HG02870 (cell line): ENCODE measurements at regions not wholly inside any gene's neighbourhood (a gene's known extent, or its start where the extent isn't known, plus 50 kb on each side); places are given as distances from the start of the nearest gene placed in this dataset.

Experiments
- ATAC-seq: cut with Tn5 transposase; IDR thresholded peaks from one replicate; pipeline ENCODE4 v1.9.1; 2021; ENCODE audit warnings: mild to moderate bottlenecking, moderate library complexity; ENCODE audit not compliant: unreplicated experiment

GRCh38 chr6:133688705-133689492 is 200.0 kb upstream of the TCF21 start:
- no peak for ATAC-seq

DNA sequence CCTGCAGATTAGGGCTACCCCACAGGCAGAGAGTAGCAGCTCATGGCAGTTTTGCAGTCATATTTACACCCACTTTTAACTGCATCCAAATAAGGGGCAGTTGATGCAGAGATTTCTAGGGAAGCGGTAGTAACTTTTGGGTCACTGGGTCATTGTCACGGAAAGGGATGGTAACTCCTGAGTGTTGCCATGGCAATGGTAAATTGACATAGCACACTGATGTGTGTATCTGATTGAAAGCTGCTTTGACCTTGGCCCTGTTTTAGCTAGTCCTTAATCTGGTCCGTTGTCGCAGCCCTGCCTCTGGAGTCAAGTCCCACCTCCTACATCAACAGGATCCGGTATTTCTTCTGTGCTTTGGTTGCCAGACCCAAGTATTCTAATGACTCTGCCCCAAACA is 199.1 kb upstream of the TCF21 start:
- no peak for ATAC-seq

- no peak for ATAC-seq
Observed at GRCh38 chr6:133693565-133693964, 195.3 kb upstream of the TCF21 start.

GRCh38 chr6:133697185-133697584 is 191.7 kb upstream of the TCF21 start:
- ATAC-seq = no peak

DNA sequence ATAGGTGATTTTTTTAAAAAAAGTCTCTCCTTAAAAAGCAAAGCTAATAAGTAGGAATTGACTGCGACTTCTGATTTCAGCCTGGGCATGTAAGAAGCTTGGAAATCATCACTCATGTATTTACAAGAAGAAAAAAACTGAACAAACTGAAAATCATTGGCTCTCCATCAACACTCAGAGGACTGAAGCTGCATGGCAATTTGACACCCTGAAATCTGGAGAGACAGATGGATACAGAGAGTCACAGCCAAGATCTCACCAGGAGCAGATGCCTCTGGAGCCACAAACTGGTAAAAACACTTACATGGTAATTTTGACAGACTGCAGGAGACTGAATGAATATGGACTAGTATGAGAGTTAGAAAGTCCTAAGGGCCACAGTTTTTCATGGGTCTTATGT is 191.2 kb upstream of the TCF21 start:
- no peak for ATAC-seq

DNA sequence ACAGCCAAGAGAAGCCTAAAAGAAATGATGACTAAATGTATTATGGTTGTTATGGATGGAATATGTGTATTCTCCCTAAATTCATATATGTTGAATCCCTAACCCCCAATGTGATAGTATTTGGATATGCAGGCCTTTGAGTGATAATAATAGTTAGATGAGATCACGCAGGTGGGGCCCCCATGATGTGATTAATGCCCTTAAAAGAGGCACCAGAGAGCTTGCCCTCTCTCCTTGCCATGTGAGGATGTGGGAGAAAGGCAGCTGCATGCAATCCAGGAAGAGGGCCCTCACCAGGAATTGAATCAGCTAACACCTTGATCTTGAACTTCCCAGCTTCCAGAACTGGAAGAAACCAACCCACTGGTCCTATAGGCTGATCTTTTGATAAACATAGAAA is 190.6 kb upstream of the TCF21 start:
- no peak for ATAC-seq

GRCh38 chr6:133699741-133700385 is 189.1 kb upstream of the TCF21 start:
- ATAC-seq = no peak

DNA sequence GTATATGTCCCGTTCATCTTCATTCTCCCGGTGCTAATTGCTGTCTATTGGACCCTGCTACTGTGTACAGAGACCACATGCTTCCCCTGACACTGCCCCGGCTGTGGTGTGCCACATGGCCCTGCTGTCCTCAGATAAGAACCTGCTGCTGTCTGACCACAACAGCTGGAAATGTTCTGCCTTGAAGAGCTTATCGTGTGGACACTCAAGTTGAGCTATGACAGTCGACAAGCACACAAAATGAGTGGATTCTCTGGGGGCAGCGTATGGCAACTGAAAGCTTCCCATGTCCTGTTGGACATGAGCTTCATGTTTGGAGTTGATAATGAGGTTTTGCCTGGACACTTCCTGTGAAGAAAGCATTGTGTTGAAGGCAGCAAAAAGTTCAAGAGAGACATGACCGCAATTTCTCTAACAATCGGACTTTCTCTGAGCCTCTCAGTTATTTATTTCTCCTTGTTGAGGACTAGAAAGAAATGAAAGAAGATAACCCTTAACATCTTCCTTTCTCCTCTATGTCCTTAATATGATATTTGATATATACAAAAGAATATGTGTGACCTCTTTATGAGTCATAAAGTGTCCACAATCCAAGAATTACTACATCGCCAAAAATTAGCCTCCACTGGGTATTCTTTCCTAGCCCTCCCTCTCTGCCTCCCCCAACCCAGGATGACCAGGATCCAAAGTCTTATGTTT is 187.1 kb upstream of the TCF21 start:
- no peak for ATAC-seq

- ATAC-seq = no peak
Observed at GRCh38 chr6:133704371-133704770, 184.5 kb upstream of the TCF21 start.

GRCh38 chr6:133705066-133705465 is 183.8 kb upstream of the TCF21 start:
- no peak for ATAC-seq

DNA sequence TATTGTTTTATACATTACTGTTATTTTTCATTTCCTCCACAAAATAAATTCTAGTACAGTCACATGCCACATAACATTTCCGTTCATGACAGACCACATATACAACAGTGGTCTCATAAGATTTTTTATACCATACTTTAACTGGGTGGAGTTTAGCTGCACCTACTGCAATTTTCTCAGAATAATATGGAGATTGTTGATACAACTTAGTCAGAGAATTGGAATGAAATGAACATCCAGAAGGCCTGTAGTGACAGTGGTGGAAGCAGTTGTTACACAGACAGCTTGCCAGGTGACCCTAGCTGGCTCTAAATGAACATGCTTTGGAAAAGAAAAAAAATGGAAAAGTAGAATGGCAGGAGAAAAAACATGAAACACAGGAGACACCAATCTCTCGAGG is 183.2 kb upstream of the TCF21 start:
- ATAC-seq = no peak

DNA sequence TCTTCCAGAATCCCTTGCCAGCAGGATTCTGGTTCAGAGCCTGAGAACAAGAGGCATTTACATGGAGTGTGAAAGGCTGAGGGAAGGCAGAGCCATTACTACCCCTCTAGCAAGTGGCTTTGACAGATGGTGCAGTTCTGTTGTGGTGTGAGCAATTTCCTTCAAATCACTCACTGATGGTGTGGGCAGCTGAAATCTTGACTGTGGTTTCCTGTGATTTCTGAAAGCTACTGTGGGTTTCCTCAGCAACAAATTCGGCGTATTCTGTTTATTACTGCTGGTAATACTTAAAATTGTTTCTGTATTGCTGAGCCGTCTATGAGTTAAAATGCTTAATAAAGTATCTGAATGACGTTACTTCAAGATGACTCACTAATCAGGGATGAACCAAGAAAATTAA is 181.5 kb upstream of the TCF21 start:
- peak; percentile 70 for ATAC-seq

GRCh38 chr6:133710826-133711225 is 178.1 kb upstream of the TCF21 start:
- ATAC-seq = no peak

DNA sequence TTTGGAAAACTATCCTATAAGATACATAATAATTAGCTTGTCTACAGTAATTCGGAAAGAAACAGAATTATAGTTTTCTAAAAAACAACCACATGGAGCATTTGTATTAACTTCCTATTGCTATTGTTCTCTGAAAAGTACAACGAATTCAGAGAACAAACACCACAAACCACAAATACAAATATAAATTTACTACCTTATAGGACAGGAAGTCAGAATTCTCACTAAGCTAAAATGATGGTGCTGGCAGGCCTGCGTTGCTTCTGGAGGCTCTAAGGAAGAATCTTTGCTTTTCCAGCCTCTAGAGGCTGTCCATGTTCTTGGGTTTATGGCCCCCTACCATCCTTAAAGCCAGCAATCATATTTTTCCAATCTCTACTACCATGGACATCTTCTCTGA is 173.6 kb upstream of the TCF21 start:
- ATAC-seq = no peak

GRCh38 chr6:133724726-133725125 is 164.2 kb upstream of the TCF21 start:
- ATAC-seq = no peak

GRCh38 chr6:133726188-133726587 is 162.7 kb upstream of the TCF21 start:
- ATAC-seq = no peak

DNA sequence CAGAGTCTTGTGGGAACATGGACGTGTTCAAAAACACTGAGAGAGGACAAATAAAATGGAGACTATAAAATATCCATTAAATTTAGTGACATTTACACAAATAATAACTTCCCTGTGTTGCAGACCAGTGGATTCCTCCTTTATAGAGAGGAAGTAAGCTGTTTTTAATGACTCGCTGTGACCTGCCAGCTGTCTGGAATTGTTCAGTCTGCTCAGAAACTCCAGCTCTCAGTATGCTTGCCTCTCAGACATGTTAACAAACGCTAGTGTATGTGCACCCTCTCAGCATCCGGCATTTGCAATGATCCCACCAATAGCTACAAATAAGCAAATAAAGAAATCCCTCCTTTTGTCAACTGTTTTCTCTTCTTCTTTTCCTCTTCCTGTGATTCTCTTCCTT is 158.0 kb upstream of the TCF21 start:
- no peak for ATAC-seq

- ATAC-seq = no peak
Observed at GRCh38 chr6:133740218-133740617, 148.7 kb upstream of the TCF21 start.

GRCh38 chr6:133740816-133741215 is 148.1 kb upstream of the TCF21 start:
- ATAC-seq = no peak

- no peak for ATAC-seq
Observed at GRCh38 chr6:133741375-133741861, 147.5 kb upstream of the TCF21 start.

DNA sequence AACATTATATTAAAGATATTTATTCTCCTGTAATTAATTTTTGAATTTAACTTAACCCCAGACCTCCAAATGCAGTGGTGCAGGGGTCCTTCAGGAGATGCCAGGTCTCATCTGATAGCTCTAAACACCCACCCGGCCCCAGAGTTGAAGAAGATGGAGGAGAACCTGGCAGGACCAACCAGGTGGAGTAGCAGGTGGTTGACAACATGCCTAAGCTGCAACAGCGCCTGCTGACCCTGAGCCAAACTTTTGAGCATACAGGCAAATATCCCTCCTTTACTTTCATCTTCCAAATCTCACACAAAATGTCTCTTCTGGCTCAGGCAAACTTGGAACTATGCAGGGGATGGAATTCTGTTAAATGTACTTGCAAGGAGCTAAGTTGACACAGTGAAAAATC is 145.3 kb upstream of the TCF21 start:
- ATAC-seq = no peak

GRCh38 chr6:133746417-133746770 is 142.5 kb upstream of the TCF21 start:
- no peak for ATAC-seq
